CD8-positive, alpha-beta memory T cell (primary cell): ENCODE measurements at regions not wholly inside any gene's neighbourhood (a gene's known extent, or its start where the extent isn't known, plus 50 kb on each side); places are given as distances from the start of the nearest gene placed in this dataset.

ENCODE experiments used
- CTCF ChIA-PET: fragments of 350-600 bp; sonication (Branson Sonifier 250); formaldehyde crosslinking; loops from one replicate; lab custom pipeline; 2021; ENCODE audit warnings: antibody characterized with exemption; lab: Charles Lee
- POLR2A ChIA-PET: fragments of 350-600 bp; sonication (Branson Sonifier 250); formaldehyde crosslinking; loops from one replicate; lab custom pipeline; 2021; ENCODE audit warnings: antibody characterized with exemption; lab: Charles Lee
- DNase-seq, 5 donors: peaks; one replicate each; pipeline versions ENCODE4 v3.0.0 to v3.0.0-alpha.2; 2020 to 2022; ENCODE audit warnings: mixed read lengths in 1 of 5
- H3K27ac ChIP-seq: one replicate; pipeline ENCODE4 v1.7.0; 2013; ENCODE audit warnings: low read depth, mild to moderate bottlenecking, low read length, moderate library complexity
- H3K27me3 ChIP-seq: 2 replicates; pipeline ENCODE4 v1.7.0; 2013; ENCODE audit warnings: low read length, mild to moderate bottlenecking; ENCODE audit not compliant: insufficient read depth, poor library complexity, severe bottlenecking
- H3K36me3 ChIP-seq: 2 replicates; pipeline ENCODE4 v1.7.0; 2013; ENCODE audit warnings: mild to moderate bottlenecking, low read length, moderate library complexity; ENCODE audit not compliant: insufficient read depth
- H3K4me1 ChIP-seq: 2 replicates; pipeline ENCODE4 v1.7.0; 2013; ENCODE audit warnings: mild to moderate bottlenecking, low read length, moderate library complexity; ENCODE audit not compliant: insufficient read depth
- H3K4me3 ChIP-seq: 2 replicates; pipeline ENCODE4 v1.7.0; 2013; ENCODE audit warnings: mild to moderate bottlenecking, low read length
- H3K9me3 ChIP-seq: 2 replicates; pipeline ENCODE4 v1.7.0; 2013; ENCODE audit warnings: mild to moderate bottlenecking, low read length
- H3K27ac Mint-ChIP-seq, 8 donors: one replicate each; pipeline ENCODE4 v1.8.0; 2020 to 2021; ENCODE audit warnings: mixed read lengths in 8 of 8, mild to moderate bottlenecking in 6 of 8, inconsistent platforms in 3 of 8, moderate library complexity in 3 of 8
- H3K27me3 Mint-ChIP-seq, 2 donors: one replicate each; pipeline ENCODE4 v1.8.0; 2020 to 2021; ENCODE audit warnings: mixed read lengths in 2 of 2, mild to moderate bottlenecking in 1 of 2, moderate library complexity in 1 of 2
- H3K36me3 Mint-ChIP-seq, 3 donors: one replicate each; pipeline ENCODE4 v1.8.0; 2020 to 2021; ENCODE audit warnings: mixed read lengths in 3 of 3, inconsistent platforms in 1 of 3, mild to moderate bottlenecking in 1 of 3
- H3K4me1 Mint-ChIP-seq, 3 donors: one replicate each; pipeline ENCODE4 v1.8.0; 2020 to 2021; ENCODE audit warnings: mixed read lengths in 3 of 3, inconsistent platforms in 1 of 3, mild to moderate bottlenecking in 1 of 3
- H3K4me3 Mint-ChIP-seq, 7 donors: one replicate each; pipeline ENCODE4 v1.8.0; 2020 to 2021; ENCODE audit warnings: mixed read lengths in 7 of 7, mild to moderate bottlenecking in 6 of 7, moderate library complexity in 4 of 7, inconsistent platforms in 2 of 7
- H3K9me3 Mint-ChIP-seq, 5 donors: one replicate each; pipeline ENCODE4 v1.8.0; 2020 to 2022; ENCODE audit warnings: mixed read lengths in 5 of 5, mild to moderate bottlenecking in 3 of 5, moderate library complexity in 2 of 5, inconsistent platforms in 1 of 5

- no peak for DNase-seq
- ChIA-PET CTCF (no interaction called here), POLR2A (no interaction called here)
- peaks cover 5 to 12% of the 10 kb centered on the region in 2 donors for H3K27me3 Mint-ChIP-seq
- no peak overlapping the region for H3K27ac Mint-ChIP-seq
- H3K4me3 Mint-ChIP-seq = no peak overlapping the region
- no peak overlapping the region for H3K27ac ChIP-seq
- no peaks in the 10 kb centered on the region for H3K27me3 ChIP-seq
- no peak overlapping the region for H3K4me3 ChIP-seq
- H3K36me3 Mint-ChIP-seq = peaks cover 0 to 3% (median 0%) of the 10 kb centered on the region in 3 donors
- H3K4me1 ChIP-seq = no peaks in the 10 kb centered on the region
- no peaks in the 10 kb centered on the region for H3K9me3 Mint-ChIP-seq
- no peaks in the 10 kb centered on the region for H3K4me1 Mint-ChIP-seq
- no peaks in the 10 kb centered on the region for H3K9me3 ChIP-seq
- H3K36me3 ChIP-seq = no peaks in the 10 kb centered on the region
These were observed 88.9 kb upstream of the FBXL4 start for GRCh38 chr6:99036672-99037071.

GRCh38 chr6:99032396-99032795, 84.7 kb upstream of the FBXL4 start:
- H3K4me1 Mint-ChIP-seq = no peaks in the 10 kb centered on the region
- Histone ChIP-seq H3K36me3 (no peaks in the 10 kb centered on the region), H3K4me3 (no peak overlapping the region), H3K4me1 (no peaks in the 10 kb centered on the region), H3K27me3 (no peaks in the 10 kb centered on the region), H3K9me3 (no peaks in the 10 kb centered on the region), H3K27ac (no peak overlapping the region)
- DNase-seq = no peak
- no peaks in the 10 kb centered on the region for H3K36me3 Mint-ChIP-seq
- ChIA-PET POLR2A (no interaction called here), CTCF (no interaction called here)
- H3K4me3 Mint-ChIP-seq = no peak overlapping the region
- H3K27me3 Mint-ChIP-seq = peaks cover 6 to 9% of the 10 kb centered on the region in 2 donors
- peaks cover 0 to 2% (median 0%) of the 10 kb centered on the region in 5 donors for H3K9me3 Mint-ChIP-seq
- H3K27ac Mint-ChIP-seq = no peak overlapping the region

- Histone ChIP-seq H3K27ac (no peak overlapping the region), H3K9me3 (no peaks in the 10 kb centered on the region), H3K4me3 (no peak overlapping the region), H3K27me3 (no peaks in the 10 kb centered on the region), H3K36me3 (no peaks in the 10 kb centered on the region), H3K4me1 (no peaks in the 10 kb centered on the region)
- no peak for DNase-seq
- POLR2A ChIA-PET = no interaction called here
- Mint-ChIP-seq H3K27ac (no peak overlapping the region), H3K4me1 (no peaks in the 10 kb centered on the region), H3K9me3 (peaks cover 0 to 5% (median under 1%) of the 10 kb centered on the region in 5 donors), H3K4me3 (no peak overlapping the region), H3K36me3 (no peaks in the 10 kb centered on the region), H3K27me3 (peaks cover 6 to 9% of the 10 kb centered on the region in 2 donors)
- CTCF ChIA-PET = no interaction called here
These were observed 84.2 kb upstream of the FBXL4 start for GRCh38 chr6:99031957-99032356.

GRCh38 chr6:99030915-99031314, 83.2 kb upstream of the FBXL4 start:
- Mint-ChIP-seq H3K27ac (no peak overlapping the region), H3K4me1 (no peaks in the 10 kb centered on the region), H3K4me3 (no peak overlapping the region), H3K36me3 (peaks cover 0 to 2% (median 0%) of the 10 kb centered on the region in 3 donors), H3K27me3 (peaks cover 3 to 9% of the 10 kb centered on the region in 2 donors), H3K9me3 (peaks cover 3 to 14% (median 7%) of the 10 kb centered on the region in 5 donors)
- no peak for DNase-seq
- Histone ChIP-seq H3K9me3 (no peaks in the 10 kb centered on the region), H3K36me3 (no peaks in the 10 kb centered on the region), H3K27me3 (no peaks in the 10 kb centered on the region), H3K4me3 (no peak overlapping the region), H3K4me1 (no peaks in the 10 kb centered on the region), H3K27ac (no peak overlapping the region)
- POLR2A ChIA-PET = no interaction called here
- CTCF ChIA-PET = no interaction called here

- no peaks in the 10 kb centered on the region for H3K27me3 ChIP-seq
- H3K4me3 Mint-ChIP-seq = no peak overlapping the region
- POLR2A ChIA-PET = no interaction called here
- H3K27ac Mint-ChIP-seq = no peak overlapping the region
- H3K36me3 ChIP-seq = no peaks in the 10 kb centered on the region
- no peaks in the 10 kb centered on the region for H3K4me1 Mint-ChIP-seq
- peaks cover 1 to 3% of the 10 kb centered on the region in 2 donors for H3K27me3 Mint-ChIP-seq
- CTCF ChIA-PET = no interaction called here
- H3K27ac ChIP-seq = no peak overlapping the region
- no peaks in the 10 kb centered on the region for H3K9me3 ChIP-seq
- H3K4me3 ChIP-seq = no peak overlapping the region
- H3K4me1 ChIP-seq = no peaks in the 10 kb centered on the region
- DNase-seq = no peak
- peaks cover 0 to 2% (median 0%) of the 10 kb centered on the region in 3 donors for H3K36me3 Mint-ChIP-seq
- peaks cover 6 to 15% (median 10%) of the 10 kb centered on the region in 5 donors for H3K9me3 Mint-ChIP-seq
These were observed 78.4 kb upstream of the FBXL4 start for GRCh38 chr6:99026135-99026534.

- peaks cover 0 to 10% of the 10 kb centered on the region in 2 donors for H3K27me3 Mint-ChIP-seq
- H3K4me3 Mint-ChIP-seq = no peak overlapping the region
- no peaks in the 10 kb centered on the region for H3K9me3 ChIP-seq
- no peak overlapping the region for H3K4me3 ChIP-seq
- CTCF ChIA-PET = no interaction called here
- peaks cover 6 to 15% (median 10%) of the 10 kb centered on the region in 5 donors for H3K9me3 Mint-ChIP-seq
- H3K36me3 Mint-ChIP-seq = peaks cover 0 to 2% (median 0%) of the 10 kb centered on the region in 3 donors
- H3K4me1 ChIP-seq = no peaks in the 10 kb centered on the region
- H3K27ac Mint-ChIP-seq = no peak overlapping the region
- no peaks in the 10 kb centered on the region for H3K36me3 ChIP-seq
- no peak overlapping the region for H3K27ac ChIP-seq
- H3K27me3 ChIP-seq = no peaks in the 10 kb centered on the region
- H3K4me1 Mint-ChIP-seq = no peaks in the 10 kb centered on the region
- POLR2A ChIA-PET = no interaction called here
- no peak for DNase-seq
These were observed 76.3 kb upstream of the FBXL4 start for GRCh38 chr6:99024089-99024488.

GRCh38 chr6:99022039-99022609, 74.4 kb upstream of the FBXL4 start:
- H3K27me3 Mint-ChIP-seq = peaks cover 3 to 10% of the 10 kb centered on the region in 2 donors
- H3K4me3 Mint-ChIP-seq = no peak overlapping the region
- no peaks in the 10 kb centered on the region for H3K4me1 Mint-ChIP-seq
- Histone ChIP-seq H3K27ac (no peak overlapping the region), H3K27me3 (no peaks in the 10 kb centered on the region), H3K4me3 (no peak overlapping the region), H3K4me1 (no peaks in the 10 kb centered on the region), H3K36me3 (no peaks in the 10 kb centered on the region), H3K9me3 (no peaks in the 10 kb centered on the region)
- peaks cover 0 to 2% (median 0%) of the 10 kb centered on the region in 3 donors for H3K36me3 Mint-ChIP-seq
- ChIA-PET CTCF (no interaction called here), POLR2A (no interaction called here)
- peaks cover 6 to 13% (median 10%) of the 10 kb centered on the region in 5 donors for H3K9me3 Mint-ChIP-seq
- no peak overlapping the region for H3K27ac Mint-ChIP-seq
- DNase-seq = no peak

- POLR2A ChIA-PET = no interaction called here
- H3K4me3 Mint-ChIP-seq = no peak overlapping the region
- DNase-seq = no peak
- H3K36me3 Mint-ChIP-seq = no peaks in the 10 kb centered on the region
- H3K9me3 ChIP-seq = no peaks in the 10 kb centered on the region
- H3K4me3 ChIP-seq = no peak overlapping the region
- peaks cover 0 to 2% (median 0%) of the 10 kb centered on the region in 5 donors for H3K9me3 Mint-ChIP-seq
- peaks cover 3 to 10% of the 10 kb centered on the region in 2 donors for H3K27me3 Mint-ChIP-seq
- H3K36me3 ChIP-seq = no peaks in the 10 kb centered on the region
- H3K27ac ChIP-seq = no peak overlapping the region
- H3K27me3 ChIP-seq = no peaks in the 10 kb centered on the region
- H3K4me1 Mint-ChIP-seq = no peaks in the 10 kb centered on the region
- H3K27ac Mint-ChIP-seq = no peak overlapping the region
- H3K4me1 ChIP-seq = no peaks in the 10 kb centered on the region
- CTCF ChIA-PET = no interaction called here
These were observed 71.6 kb upstream of the FBXL4 start for GRCh38 chr6:99019381-99019780.
